HL-60 (cell line): ENCODE measurements at regions not wholly inside any gene's neighbourhood (a gene's known extent, or its start where the extent isn't known, plus 50 kb on each side); places are given as distances from the start of the nearest gene placed in this dataset.

Source experiments
- DNase-seq, 2 experiments: peaks; one replicate each; pipeline ENCODE4 v3.0.0-alpha.2; 2010 to 2020; ENCODE audit warnings: low read depth in 1 of 2, low spot score in 1 of 2
- H3K27ac ChIP-seq: fragments of 250-450 bp; sonication (Bioruptor Pico); replicated peaks from 2 replicates; pipeline ENCODE4 v1.5.1; 2020; ENCODE audit warnings: mild to moderate bottlenecking, moderate library complexity
- H3K27me3 ChIP-seq: fragments of 250-450 bp; sonication (Bioruptor Pico); 2 replicates; pipeline ENCODE4 v1.5.1; 2021; ENCODE audit warnings: mild to moderate bottlenecking, moderate library complexity; ENCODE audit not compliant: insufficient read depth, poor library complexity, severe bottlenecking
- H3K4me3 ChIP-seq: replicated peaks from 2 replicates; pipeline ENCODE4 v1.5.1; 2011; ENCODE audit warnings: mild to moderate bottlenecking, control low read depth, low read length; ENCODE audit not compliant: insufficient read depth
- CTCF ChIP-seq: IDR thresholded peaks from one replicate; pipeline ENCODE4 v1.5.1; 2011; ENCODE audit warnings: low read length, control low read depth, inconsistent platforms; ENCODE audit not compliant: insufficient read depth
- GABPA ChIP-seq: IDR thresholded peaks from 2 replicates; pipeline ENCODE4 v1.6.1; 2012; ENCODE audit warnings: low read depth
- POLR2AphosphoS5 ChIP-seq: IDR thresholded peaks from 2 replicates; pipeline ENCODE4 v1.6.1; 2012; ENCODE audit warnings: low read depth
- REST ChIP-seq: IDR thresholded peaks from 2 replicates; pipeline ENCODE4 v1.6.1; 2012; ENCODE audit warnings: low read depth; ENCODE audit not compliant: insufficient replicate concordance
- SPI1 ChIP-seq: IDR thresholded peaks from 2 replicates; pipeline ENCODE4 v1.6.1; 2012; ENCODE audit warnings: low read depth, mild to moderate bottlenecking, borderline replicate concordance

- no peak for TF ChIP-seq POLR2AphosphoS5
- H3K4me3 ChIP-seq: no peak overlapping the region
- DNase-seq: no peak
- H3K27ac ChIP-seq: no peak overlapping the region
- H3K27me3 ChIP-seq: no peaks in the 10 kb centered on the region
These were observed 371.7 kb downstream of the CXXC4 start for GRCh38 chr4:104123021-104123420.

- no peak for TF ChIP-seq REST
- no peak for TF ChIP-seq POLR2AphosphoS5
- TF ChIP-seq CTCF: no peak
- no peak for TF ChIP-seq GABPA
- no peak for TF ChIP-seq SPI1
- H3K27me3 ChIP-seq: no peaks in the 10 kb centered on the region
- DNase-seq: no peak
- H3K27ac ChIP-seq: no peak overlapping the region
- H3K4me3 ChIP-seq: no peak overlapping the region
These were observed 376.9 kb downstream of the CXXC4 start for GRCh38 chr4:104117776-104118175.

- H3K27me3 ChIP-seq: no peaks in the 10 kb centered on the region
- no peak for DNase-seq
- H3K4me3 ChIP-seq: no peak overlapping the region
- TF ChIP-seq POLR2AphosphoS5 (no peak), GABPA (no peak), SPI1 (no peak), REST (no peak), CTCF (no peak)
- no peak overlapping the region for H3K27ac ChIP-seq
These were observed 380.8 kb downstream of the CXXC4 start for GRCh38 chr4:104113850-104114249.

- Histone ChIP-seq H3K4me3 (no peak overlapping the region), H3K27ac (no peak overlapping the region), H3K27me3 (no peaks in the 10 kb centered on the region)
- TF ChIP-seq CTCF: no peak
- no peak for TF ChIP-seq POLR2AphosphoS5
- no peak for DNase-seq
These were observed 379.4 kb upstream of the TACR3 start for GRCh38 chr4:104099141-104099540.
